ENCODE measurements at regions not wholly inside any gene's neighbourhood (a gene's known extent, or its start where the extent isn't known, plus 50 kb on each side); places are given as distances from the start of the nearest gene placed in this dataset.

- TF ChIP-seq, protein P1, sequence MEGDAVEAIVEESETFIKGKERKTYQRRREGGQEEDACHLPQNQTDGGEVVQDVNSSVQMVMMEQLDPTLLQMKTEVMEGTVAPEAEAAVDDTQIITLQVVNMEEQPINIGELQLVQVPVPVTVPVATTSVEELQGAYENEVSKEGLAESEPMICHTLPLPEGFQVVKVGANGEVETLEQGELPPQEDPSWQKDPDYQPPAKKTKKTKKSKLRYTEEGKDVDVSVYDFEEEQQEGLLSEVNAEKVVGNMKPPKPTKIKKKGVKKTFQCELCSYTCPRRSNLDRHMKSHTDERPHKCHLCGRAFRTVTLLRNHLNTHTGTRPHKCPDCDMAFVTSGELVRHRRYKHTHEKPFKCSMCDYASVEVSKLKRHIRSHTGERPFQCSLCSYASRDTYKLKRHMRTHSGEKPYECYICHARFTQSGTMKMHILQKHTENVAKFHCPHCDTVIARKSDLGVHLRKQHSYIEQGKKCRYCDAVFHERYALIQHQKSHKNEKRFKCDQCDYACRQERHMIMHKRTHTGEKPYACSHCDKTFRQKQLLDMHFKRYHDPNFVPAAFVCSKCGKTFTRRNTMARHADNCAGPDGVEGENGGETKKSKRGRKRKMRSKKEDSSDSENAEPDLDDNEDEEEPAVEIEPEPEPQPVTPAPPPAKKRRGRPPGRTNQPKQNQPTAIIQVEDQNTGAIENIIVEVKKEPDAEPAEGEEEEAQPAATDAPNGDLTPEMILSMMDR (IDR thresholded peaks at IDR 0.05), result no peak
- TF ChIP-seq ZFX (IDR thresholded peaks at IDR 0.05; ENCODE audit: borderline replicate concordance), result no peak
Measured at GRCh38 chr6:139594333-139594965, 220.0 kb upstream of the CITED2 start.
